DOHH2 (cell line): ENCODE measurements at regions not wholly inside any gene's neighbourhood (a gene's known extent, or its start where the extent isn't known, plus 50 kb on each side); places are given as distances from the start of the nearest gene placed in this dataset.

ENCODE experiments used
- EZH2phosphoT487 ChIP-seq: fragments of 200-600 bp; sonication (generic); IDR thresholded peaks from 2 replicates; pipeline ENCODE4 v1.6.1; 2017; ENCODE audit warnings: borderline replicate concordance, mild to moderate bottlenecking, antibody characterized with exemption, low read length, moderate library complexity, mixed read lengths
- TF ChIP-seq, protein P1 (sequence below): fragments of 200-600 bp; sonication (generic); IDR thresholded peaks from one replicate; pipeline ENCODE4 v1.5.1; 2014; ENCODE audit warnings: antibody characterized with exemption, mild to moderate bottlenecking, low read depth, low read length; ENCODE audit not compliant: poor library complexity, severe bottlenecking

DNA sequence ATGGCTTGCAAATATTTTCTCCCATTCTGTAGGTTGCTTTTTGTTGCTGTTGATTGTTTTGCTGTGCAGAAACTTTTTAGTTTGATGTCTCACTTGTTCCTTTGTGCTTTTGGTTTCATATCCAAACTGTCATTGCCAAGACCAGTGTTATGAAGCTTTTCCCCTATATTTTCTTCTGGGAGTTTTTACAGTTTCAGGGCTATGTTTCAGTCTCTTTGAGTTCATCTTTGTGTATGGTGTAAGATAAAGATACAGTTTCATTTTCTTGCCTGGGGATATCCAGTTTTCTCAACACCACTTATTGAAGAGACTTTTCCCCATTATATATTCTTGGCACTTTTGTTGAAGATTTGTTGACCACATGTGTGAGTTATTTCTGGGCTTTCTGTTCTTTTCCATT, 139.9 kb downstream of the MRPL57 start:
- TF ChIP-seq, protein P1, sequence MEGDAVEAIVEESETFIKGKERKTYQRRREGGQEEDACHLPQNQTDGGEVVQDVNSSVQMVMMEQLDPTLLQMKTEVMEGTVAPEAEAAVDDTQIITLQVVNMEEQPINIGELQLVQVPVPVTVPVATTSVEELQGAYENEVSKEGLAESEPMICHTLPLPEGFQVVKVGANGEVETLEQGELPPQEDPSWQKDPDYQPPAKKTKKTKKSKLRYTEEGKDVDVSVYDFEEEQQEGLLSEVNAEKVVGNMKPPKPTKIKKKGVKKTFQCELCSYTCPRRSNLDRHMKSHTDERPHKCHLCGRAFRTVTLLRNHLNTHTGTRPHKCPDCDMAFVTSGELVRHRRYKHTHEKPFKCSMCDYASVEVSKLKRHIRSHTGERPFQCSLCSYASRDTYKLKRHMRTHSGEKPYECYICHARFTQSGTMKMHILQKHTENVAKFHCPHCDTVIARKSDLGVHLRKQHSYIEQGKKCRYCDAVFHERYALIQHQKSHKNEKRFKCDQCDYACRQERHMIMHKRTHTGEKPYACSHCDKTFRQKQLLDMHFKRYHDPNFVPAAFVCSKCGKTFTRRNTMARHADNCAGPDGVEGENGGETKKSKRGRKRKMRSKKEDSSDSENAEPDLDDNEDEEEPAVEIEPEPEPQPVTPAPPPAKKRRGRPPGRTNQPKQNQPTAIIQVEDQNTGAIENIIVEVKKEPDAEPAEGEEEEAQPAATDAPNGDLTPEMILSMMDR: no peak
- TF ChIP-seq EZH2phosphoT487: no peak
